Testis (tissue), 2 donors: ENCODE measurements at regions not wholly inside any gene's neighbourhood (a gene's known extent, or its start where the extent isn't known, plus 50 kb on each side); places are given as distances from the start of the nearest gene placed in this dataset.
A peak's percentile ranks its signal among the peaks of the same experiment; 100 is the strongest.
"Not testable (repeated sequence)": the region's sequence is repeated elsewhere in the genome, so short reads cannot be mapped to it uniquely, and the experiment has no call there.

Experiments used
- DNase-seq: peaks from one replicate; pipeline ENCODE4 v3.0.0-alpha.2; 2019
- H3K27ac ChIP-seq, 2 donors: fragments of 200-600 bp; sonication (generic); one replicate each; pipeline ENCODE4 v1.5.1; 2019
- H3K27me3 ChIP-seq: fragments of 200-600 bp; sonication (generic); one replicate; pipeline ENCODE4 v1.5.1; 2019
- H3K36me3 ChIP-seq: fragments of 200-600 bp; sonication (generic); one replicate; pipeline ENCODE4 v1.5.1; 2017; ENCODE audit warnings: low read depth; ENCODE audit errors: missing control alignments
- H3K4me1 ChIP-seq: fragments of 200-600 bp; sonication (generic); one replicate; pipeline ENCODE4 v1.5.1; 2019
- H3K4me3 ChIP-seq, 2 donors: fragments of 200-600 bp; sonication (generic); one replicate each; pipeline ENCODE4 v1.5.1; 2017 to 2019
- H3K9me3 ChIP-seq: fragments of 200-600 bp; sonication (generic); one replicate; pipeline ENCODE4 v1.5.1; 2017
- CTCF ChIP-seq, 3 experiments: fragments of 450-650 bp in 2 of 3; fragments of 200-600 bp in 1 of 3; sonication (generic) in 1 of 3; IDR thresholded peaks; one replicate each; pipeline ENCODE4 v1.5.1; 2016 to 2019; ENCODE audit warnings: antibody characterized with exemption in 3 of 3, mild to moderate bottlenecking in 2 of 3, moderate library complexity in 1 of 3
- WGBS, 2 donors: methylation state at CpG; one replicate each; pipeline ENCODE4 v1.1.5; 2018; 5-methylcytosine and 5-hydroxymethylcytosine counted together
- intact Hi-C: fragments of 100-400 bp; cut with DNase I; formaldehyde crosslinking; loops from one replicate; pipeline ENCODE4 v1.15.1; 2023; ENCODE audit warnings: low total_unique reads

- no CpG with 5 or more reads among the region's 2 CpGs for WGBS, 2 donors
- H3K9me3 ChIP-seq, intact Hi-C loops, H3K27ac ChIP-seq, H3K4me3 ChIP-seq, H3K27me3 ChIP-seq, H3K36me3 ChIP-seq, H3K4me1 ChIP-seq, DNase-seq: not testable (repeated sequence)
Observed at GRCh38 chr2:110394769-110395168, 77.8 kb downstream of the LIMS4 start.

- H3K4me1 ChIP-seq, intact Hi-C loops, H3K27ac ChIP-seq, H3K4me3 ChIP-seq, H3K27me3 ChIP-seq, H3K9me3 ChIP-seq, DNase-seq, H3K36me3 ChIP-seq: not testable (repeated sequence)
- 97 to 98% methylated on average over 4 to 8 of the region's 8 CpGs for WGBS, 2 donors
Observed at GRCh38 chr2:110392366-110392765, 80.2 kb downstream of the LIMS4 start.

- H3K4me3 ChIP-seq, H3K27me3 ChIP-seq, H3K36me3 ChIP-seq, DNase-seq, intact Hi-C loops, H3K27ac ChIP-seq, H3K9me3 ChIP-seq, H3K4me1 ChIP-seq: not testable (repeated sequence)
- WGBS, 2 donors: no CpG with 5 or more reads among the region's 5 CpGs
Observed at GRCh38 chr2:110391035-110391418, 81.6 kb downstream of the LIMS4 start.

GRCh38 chr2:110390351-110391034 lies 82.1 kb downstream of the LIMS4 start:
- H3K27ac ChIP-seq, DNase-seq, H3K4me3 ChIP-seq, intact Hi-C loops, H3K9me3 ChIP-seq, H3K27me3 ChIP-seq, H3K4me1 ChIP-seq, H3K36me3 ChIP-seq: not testable (repeated sequence)
- TF ChIP-seq CTCF (IDR thresholded peaks at IDR 0.05): peak in 1 of 3 experiments; percentile 10
- 74 to 100% methylated on average over 3 to 5 of the region's 7 CpGs for WGBS, 2 donors

GRCh38 chr2:110387044-110387443 lies 85.6 kb downstream of the LIMS4 start:
- H3K27me3 ChIP-seq, intact Hi-C loops, H3K4me1 ChIP-seq, H3K9me3 ChIP-seq, DNase-seq, H3K4me3 ChIP-seq, H3K36me3 ChIP-seq, H3K27ac ChIP-seq: not testable (repeated sequence)
- WGBS, 2 donors: no CpG with 5 or more reads among the region's 12 CpGs

GRCh38 chr2:110386546-110386945 lies 86.1 kb downstream of the LIMS4 start:
- H3K36me3 ChIP-seq, intact Hi-C loops, DNase-seq, H3K9me3 ChIP-seq, H3K27ac ChIP-seq, H3K4me3 ChIP-seq, H3K27me3 ChIP-seq, H3K4me1 ChIP-seq: not testable (repeated sequence)
- 97% methylated on average over 8 of the region's 10 CpGs; no CpG with 5 or more reads in 1 of the 2 donors for WGBS, 2 donors

- H3K9me3 ChIP-seq, H3K27me3 ChIP-seq, intact Hi-C loops, DNase-seq, H3K27ac ChIP-seq, H3K36me3 ChIP-seq, H3K4me3 ChIP-seq, H3K4me1 ChIP-seq: not testable (repeated sequence)
- WGBS, 2 donors: no CpG with 5 or more reads among the region's 13 CpGs
Observed at GRCh38 chr2:110384736-110385119, 87.9 kb downstream of the LIMS4 start.

- H3K36me3 ChIP-seq, H3K27ac ChIP-seq, H3K4me3 ChIP-seq, H3K27me3 ChIP-seq, intact Hi-C loops, H3K4me1 ChIP-seq, H3K9me3 ChIP-seq, DNase-seq: not testable (repeated sequence)
- WGBS, 2 donors: no CpG with 5 or more reads among the region's 50 CpGs
Observed at GRCh38 chr2:110384109-110384735, 88.4 kb downstream of the LIMS4 start.

GRCh38 chr2:110383163-110384048 lies 89.2 kb downstream of the LIMS4 start:
- intact Hi-C loops, H3K9me3 ChIP-seq, H3K36me3 ChIP-seq, H3K27me3 ChIP-seq, H3K27ac ChIP-seq, DNase-seq, H3K4me1 ChIP-seq, H3K4me3 ChIP-seq: not testable (repeated sequence)
- no CpG with 5 or more reads among the region's 75 CpGs for WGBS, 2 donors

GRCh38 chr2:110373519-110373918 lies 99.1 kb downstream of the LIMS4 start:
- H3K36me3 ChIP-seq, H3K27me3 ChIP-seq, DNase-seq, H3K4me1 ChIP-seq, H3K27ac ChIP-seq, H3K4me3 ChIP-seq, H3K9me3 ChIP-seq, intact Hi-C loops: not testable (repeated sequence)
- WGBS, 2 donors: 94% methylated on average over 2 of the region's 2 CpGs; no CpG with 5 or more reads in 1 of the 2 donors

- H3K27me3 ChIP-seq, H3K4me1 ChIP-seq, H3K9me3 ChIP-seq, DNase-seq, H3K36me3 ChIP-seq, H3K27ac ChIP-seq, intact Hi-C loops, H3K4me3 ChIP-seq: not testable (repeated sequence)
- 95% methylated on average over 2 of the region's 2 CpGs; no CpG with 5 or more reads in 1 of the 2 donors for WGBS, 2 donors
Observed at GRCh38 chr2:110371633-110372032, 101.0 kb downstream of the LIMS4 start.
